HG02588 (cell line): ENCODE measurements at regions not wholly inside any gene's neighbourhood (a gene's known extent, or its start where the extent isn't known, plus 50 kb on each side); places are given as distances from the start of the nearest gene placed in this dataset.

Source experiments
- ATAC-seq: cut with Tn5 transposase; IDR thresholded peaks from one replicate; pipeline ENCODE4 v1.9.1; 2021; ENCODE audit warnings: mild to moderate bottlenecking, moderate library complexity; ENCODE audit not compliant: unreplicated experiment

DNA sequence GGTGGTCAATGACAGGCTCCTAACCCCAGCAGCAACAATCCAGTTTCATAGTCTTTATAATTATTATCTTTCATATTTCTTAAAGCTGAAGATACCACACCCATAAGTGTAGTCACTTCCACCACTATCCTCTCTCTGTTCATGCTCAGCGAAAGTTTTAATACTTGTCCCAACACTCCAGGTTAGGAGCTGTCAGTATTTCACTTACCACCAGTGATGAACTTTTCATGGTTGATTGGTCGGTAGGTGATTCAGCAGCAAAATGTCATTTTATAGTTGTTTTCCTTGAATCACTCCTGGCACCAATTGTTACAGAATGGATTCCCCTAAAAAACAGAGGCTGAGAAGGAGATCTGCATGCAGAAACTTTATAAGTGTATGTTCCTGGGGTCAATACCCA is 324.9 kb downstream of the CCDC85A start:
- no peak for ATAC-seq

DNA sequence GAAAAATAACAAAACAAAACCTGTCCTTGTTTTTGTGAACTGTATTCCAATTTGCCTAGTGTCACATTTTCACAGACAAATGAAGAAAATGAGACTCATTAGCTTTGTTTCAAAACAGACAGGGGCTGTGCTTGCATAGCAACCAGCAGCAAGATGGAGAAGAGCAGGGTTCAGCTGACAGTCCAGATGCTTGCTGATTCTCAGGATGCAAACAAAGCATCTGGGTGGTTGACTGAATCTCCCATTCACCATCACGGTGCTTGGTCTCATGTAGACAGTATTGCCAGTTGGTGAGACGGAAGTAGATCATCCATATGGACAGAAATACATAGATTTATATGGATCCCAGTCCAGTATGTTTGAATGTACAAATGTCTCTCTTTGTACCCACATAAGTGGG is 326.8 kb downstream of the CCDC85A start:
- ATAC-seq = no peak

DNA sequence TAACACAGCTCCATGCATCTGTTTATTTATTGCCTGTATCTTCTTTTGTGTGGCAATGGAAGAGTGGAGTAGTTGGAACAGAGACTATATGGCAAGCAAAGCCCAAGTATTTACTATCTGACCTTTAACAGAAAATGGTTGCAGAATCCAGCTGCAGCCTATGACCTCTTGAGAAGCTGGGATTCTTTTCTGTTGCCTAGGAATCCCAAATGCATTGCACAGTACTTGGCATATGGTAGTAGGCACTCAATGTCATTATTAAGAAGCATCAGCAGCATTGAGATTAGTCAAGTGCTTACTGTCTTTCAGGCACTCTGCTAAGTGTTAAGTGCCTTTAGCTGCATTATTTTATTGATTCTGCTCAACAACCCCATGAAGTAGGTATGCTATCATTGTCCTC is 331.6 kb downstream of the CCDC85A start:
- ATAC-seq = no peak

DNA sequence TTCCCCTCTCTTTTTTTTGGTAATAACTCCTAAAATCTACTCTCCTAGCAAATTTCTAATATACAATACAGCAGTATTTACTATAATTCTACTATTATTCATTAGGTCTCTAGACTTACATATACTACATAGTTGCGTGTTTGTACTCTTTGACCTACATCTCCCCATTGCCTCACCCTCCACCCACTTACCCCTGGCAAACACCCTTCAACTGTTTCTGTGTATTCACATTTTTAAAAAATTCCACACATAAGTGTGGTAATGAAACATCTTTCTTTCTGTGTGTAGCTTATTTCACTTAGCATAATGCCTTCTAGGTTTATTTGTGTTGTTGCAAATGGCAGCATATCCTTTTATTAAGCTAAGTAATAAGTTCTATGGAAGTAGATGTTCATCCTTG is 336.0 kb downstream of the CCDC85A start:
- ATAC-seq = no peak

DNA sequence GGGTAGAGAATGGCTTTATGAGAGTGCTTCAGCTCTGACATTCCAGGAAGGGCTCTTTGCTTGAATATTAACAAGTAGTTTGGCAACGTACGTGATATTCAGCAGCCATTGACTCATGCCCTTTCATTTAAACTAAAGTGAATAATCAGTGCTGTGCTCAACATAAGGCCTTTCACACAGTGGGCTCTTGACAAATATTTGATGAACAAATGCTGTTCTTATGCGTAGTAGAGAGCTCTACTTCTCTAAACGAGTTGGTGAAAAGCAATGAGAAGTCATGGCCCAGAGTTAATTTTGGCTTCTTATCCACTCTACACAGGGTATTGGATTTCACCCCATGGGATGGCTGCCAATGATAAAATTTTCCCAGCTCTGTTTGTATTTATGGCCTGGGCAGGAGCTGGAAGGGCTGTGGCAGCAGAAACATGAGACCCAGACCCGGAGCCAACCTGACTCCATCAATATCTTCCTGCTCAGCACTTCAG is 338.9 kb downstream of the CCDC85A start:
- no peak for ATAC-seq

DNA sequence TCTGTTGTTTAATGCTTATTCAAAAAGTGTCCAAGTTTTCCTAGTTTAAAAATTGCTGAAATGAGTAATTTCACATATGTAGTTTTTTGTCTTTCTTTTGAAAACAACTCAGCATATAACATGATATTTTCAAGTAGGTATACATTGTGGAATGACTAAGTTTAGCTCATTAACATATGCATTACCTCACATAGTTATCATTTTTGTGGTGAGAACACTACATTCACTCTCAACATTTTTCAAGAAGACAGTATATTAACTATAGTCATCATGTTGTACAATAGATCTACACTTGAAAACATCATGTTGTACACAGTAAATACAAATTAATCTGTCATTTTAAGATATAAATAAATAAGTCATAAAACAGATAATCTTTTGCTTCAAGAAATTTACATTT is 340.0 kb downstream of the CCDC85A start:
- ATAC-seq = no peak

DNA sequence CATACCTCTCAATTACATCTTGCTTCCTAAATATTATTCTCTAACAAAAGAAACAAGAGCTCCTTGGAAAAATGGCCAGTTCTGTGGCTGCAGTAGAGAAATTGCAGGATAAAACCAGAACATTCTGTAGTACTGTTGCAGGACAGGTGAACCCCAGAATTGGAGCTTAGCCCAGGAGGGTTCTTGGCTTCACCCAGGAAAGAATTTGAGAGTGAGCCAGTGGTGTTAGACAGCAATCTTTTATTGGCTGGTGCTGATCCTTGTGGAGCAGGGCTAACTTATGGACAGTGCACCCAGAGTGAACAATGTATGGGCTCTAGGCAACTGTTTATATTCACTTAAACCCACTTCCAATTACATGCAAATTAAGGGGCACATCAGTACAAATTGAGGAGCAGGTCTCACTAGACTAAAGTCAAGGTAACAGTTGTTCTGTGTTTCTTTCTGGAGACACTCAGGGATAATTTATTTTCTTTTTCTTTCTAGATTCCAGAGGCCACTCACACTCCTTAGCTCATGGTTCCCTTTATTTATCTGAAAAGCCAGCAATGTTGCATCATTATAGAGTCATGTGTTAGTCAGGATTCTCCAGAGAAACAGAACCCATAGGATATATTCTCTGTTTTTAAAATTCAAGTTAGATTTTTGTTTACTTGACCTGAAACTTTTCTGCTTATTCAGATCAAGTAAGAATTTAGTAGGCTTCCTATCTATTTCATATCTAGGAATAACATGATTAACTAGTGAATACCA is 348.1 kb downstream of the CCDC85A start:
- ATAC-seq = no peak

DNA sequence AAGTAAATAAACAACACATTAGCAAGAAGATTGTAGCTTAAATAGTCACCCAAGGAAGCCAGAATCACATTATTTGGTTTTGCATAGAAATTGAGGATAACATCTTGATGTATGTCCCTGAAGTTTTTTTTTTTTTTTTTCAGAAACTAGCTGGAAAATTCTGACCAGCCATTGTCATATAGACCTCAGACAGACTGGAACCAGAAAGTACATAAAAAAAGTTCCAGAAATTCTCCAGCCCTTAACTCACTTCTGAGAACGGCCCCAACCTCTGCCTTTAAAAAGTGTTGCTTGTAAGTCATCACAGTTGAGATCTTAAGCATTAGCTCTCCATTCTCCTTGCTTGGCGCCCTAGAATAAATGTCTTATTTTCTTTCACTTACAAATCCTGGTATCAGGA is 350.5 kb downstream of the CCDC85A start:
- no peak for ATAC-seq

DNA sequence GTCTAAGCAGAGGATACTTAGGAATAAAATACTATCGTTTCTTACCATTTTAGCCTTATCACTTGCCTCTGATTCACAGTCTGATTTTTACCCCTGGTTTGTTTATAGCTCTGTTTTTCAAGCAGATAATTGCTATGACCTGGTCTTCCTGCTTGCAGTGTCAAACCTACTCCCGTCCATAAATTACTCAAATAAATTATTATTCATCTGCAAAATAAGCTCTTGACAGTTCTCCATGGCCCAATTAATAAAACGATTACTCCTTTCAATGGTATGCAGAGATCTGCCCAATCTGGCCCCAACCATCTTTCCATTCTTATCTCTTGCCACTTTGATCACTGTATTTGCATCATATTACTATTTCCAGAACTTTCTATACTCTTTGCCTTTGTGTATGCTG is 354.0 kb downstream of the CCDC85A start:
- ATAC-seq = no peak

DNA sequence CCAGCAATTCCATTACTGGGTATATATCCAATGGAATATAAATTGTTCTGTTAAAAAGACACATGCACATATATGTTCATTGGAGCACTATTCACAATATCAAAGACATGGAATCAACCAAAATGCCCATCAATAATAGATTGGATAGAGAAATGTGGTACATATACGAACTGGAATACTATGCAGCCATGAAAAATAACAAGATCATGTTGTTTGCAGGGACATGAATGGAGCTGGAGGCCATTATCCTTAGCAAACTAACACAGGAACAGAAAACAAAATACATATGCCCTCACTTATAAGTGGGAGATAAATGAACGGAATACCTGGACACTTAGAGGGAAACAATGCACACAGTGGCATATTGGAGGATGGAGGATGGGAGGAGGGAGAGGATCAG is 355.8 kb downstream of the CCDC85A start:
- ATAC-seq = no peak

DNA sequence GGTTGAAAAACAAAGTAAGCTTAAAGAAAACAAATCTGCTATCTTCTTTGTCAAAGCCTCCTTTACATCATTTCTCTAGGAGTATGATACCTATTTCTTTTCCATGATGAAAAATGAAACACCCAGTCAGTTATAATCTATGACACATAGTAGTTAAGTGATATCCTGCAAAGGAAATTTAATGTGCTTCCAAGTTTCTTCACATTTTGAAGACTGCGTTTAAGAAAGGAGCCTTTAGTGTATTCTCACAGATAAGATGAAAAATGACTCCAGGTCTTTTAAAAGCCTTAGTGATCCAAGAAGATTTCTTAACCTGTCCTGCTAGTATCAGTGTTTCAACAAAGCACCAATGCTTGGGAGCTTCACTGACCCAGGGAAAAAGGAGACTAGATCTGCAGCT is 356.7 kb downstream of the CCDC85A start:
- ATAC-seq = no peak

DNA sequence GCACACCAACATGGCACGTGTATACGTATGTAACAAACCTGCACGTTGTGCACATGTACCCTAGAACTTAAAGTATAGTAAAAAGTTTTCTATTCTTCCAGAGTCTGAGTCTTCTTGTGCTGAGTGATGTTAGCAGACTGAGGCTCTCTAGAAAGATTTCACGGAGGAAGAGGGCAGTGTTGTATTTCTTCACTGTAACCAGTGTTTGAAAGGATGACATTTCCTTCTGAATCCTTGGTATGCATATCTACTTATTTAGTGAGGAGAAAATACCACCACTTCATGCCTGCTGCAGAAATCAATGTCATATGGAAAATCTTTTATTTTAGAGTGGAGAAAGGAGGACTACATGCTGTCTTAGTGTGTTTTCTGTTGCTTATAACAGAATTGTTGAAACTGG is 357.1 kb downstream of the CCDC85A start:
- ATAC-seq = no peak

DNA sequence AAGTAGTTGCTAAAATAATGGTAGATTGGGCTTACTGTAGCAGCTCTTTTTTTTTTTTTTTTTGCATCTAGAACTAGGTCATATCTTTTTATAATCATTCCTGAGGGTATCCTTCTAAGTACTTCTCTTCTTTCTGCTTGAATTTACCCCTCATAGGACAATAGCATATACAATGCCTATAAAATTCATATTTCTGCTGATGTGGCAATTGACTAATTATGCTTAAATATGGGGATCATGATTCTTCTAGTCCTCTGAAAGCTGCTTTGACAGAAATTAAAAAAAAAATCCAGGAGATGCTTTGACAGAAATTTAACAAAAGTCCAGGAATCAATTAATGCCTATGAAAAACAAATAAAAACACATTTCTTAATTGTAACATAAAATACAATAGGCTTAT is 358.4 kb downstream of the CCDC85A start:
- no peak for ATAC-seq

DNA sequence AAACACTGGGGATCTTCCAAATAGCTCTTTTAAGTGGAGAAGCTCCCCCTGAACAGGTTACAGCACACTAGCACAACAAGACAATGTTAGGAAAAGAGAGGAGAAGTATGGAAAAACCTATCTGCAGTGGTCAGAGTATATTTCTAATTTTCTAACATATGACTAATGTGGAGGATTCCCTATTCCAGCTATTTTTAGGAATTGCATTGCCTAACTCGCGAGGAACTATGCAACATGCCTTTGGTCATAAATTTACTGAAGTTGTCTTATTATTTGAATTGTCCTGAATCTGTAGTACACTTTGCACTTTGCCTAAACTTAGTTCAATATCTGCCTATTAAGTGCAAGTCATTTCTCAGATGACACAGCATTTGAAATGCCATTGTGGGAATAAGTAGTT is 381.4 kb downstream of the CCDC85A start:
- ATAC-seq = no peak

DNA sequence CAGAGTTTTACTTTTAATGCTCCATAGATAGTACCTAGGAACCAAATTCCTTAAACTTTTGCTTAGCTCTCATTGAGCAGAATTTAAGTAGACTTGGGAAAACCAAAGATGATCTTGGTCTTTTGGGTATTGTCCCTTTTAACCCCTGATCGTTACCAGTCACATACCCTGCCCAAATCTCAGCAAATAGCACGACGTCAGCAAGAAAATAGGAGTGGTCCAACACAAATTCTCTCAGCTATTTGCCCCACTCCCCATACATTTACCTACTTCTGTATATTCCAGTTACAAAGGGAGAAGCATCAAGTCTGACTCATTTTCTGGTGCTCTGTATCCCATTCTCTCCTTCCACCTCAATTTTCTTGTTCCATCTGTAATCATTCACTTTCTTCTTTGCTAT is 387.3 kb downstream of the CCDC85A start:
- no peak for ATAC-seq

DNA sequence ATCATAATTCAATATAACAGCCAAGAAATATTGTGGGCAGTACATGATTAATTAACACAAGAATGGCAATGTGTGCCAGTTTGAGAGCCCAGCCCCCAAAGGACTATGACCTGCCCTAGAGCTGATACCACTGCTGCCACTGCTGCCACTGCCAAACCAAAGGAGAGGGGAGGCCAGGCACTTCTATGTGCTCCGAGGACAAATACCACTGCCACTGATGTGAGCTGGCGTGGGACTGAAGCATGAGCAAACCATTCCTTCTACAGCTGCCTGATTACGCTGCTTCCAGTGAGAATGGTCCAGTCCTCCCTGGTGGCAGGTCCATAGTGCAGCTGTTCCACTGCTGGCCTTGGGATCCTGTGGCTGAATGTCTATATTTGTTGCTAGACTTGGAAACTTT is 392.2 kb downstream of the CCDC85A start:
- ATAC-seq = no peak

DNA sequence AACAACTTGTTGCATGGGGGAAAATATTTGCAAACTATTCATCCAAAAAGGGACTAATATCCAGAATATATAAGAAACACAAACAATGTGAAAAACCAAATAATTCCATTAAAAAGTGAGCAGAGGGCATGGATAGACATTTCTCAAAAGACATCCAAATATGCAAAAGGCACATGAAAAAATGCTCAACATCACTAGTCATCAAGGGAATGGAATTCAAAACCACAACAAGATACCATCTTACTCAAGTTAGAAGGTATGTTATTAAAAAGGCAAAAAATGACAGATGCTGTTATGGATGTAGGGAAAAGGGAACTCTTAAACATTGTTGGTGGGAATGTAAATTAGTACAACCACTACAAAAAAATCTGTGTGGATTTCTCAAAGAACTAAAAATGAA is 396.5 kb downstream of the CCDC85A start:
- ATAC-seq = no peak

DNA sequence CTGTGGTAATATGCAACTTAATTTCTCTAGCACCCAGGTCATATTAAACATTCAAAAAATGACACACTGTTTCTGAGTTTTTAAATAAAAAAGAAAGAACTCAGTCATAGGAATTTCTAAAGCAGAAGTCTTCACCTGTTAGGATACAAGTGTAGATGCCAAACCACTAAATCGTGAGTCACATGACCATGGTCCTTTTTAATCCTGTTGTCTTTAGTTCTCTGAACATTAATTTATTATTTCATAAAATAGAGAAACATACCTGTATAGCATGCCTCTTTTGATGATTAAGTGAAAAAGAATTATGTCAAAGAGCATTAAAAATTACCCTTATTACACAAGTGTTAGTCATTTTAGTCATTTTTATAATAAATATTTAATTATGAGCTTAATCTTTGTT is 398.8 kb downstream of the CCDC85A start:
- no peak for ATAC-seq

DNA sequence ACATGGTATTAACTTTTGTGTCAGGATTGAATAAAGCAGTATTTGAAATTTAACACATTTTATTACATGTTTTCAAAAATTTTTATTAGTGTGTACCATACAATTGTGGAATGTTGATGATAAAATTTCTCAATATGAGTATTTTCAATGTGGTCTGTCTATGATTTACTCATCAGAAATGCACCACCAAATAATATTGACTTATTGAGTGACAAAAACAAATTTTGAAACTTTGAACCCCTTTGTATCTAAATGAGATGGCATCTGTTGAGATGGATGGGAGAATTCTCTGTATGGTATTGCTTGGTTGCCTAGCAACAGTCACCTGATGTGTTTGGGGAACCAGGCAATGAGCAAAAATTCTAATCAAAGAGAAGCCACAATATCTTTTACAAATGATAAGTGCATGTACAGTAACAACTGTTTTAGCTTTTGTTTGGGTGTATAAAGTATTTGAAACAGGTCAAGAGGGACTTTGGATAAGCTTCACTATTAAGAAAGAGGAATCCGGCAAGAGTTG is 400.1 kb downstream of the CCDC85A start:
- ATAC-seq = no peak

DNA sequence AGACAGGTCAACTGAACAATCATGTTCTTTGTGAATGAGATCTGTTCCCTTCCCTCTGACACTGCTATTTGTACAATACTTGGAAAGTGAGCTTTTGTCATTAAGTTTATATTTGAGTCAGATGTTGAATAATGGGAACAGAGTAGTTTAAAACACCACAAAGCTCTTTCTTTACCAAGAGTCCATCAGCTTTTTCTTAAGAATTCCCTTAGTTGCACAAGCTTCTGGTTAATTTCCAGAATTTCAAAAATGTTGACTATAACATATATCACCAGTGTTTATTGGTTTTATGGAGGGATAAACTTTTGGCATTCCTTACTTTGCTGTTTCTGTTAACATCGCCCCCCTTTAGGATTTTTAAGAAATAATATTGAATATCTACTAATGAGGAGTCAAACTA is 403.7 kb downstream of the CCDC85A start:
- no peak for ATAC-seq

DNA sequence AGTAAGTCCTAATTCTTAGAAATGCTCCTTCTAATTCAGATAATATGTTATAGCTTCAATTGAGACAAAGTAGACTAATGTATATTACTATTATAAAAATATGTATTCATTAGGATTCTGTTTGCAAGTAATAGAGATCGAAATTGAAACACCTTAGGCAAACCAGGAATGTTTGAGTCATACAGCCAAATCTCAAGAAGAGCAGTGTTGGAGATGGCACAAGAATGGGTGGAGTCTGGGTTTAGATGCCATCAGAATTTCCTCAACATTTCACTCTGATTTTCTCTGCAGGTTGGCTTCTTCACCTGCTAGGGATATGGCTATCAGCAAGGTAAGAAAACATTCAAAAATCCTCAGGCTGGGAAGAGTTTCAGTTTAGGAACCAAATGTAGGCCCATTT is 405.4 kb downstream of the CCDC85A start:
- ATAC-seq = no peak

DNA sequence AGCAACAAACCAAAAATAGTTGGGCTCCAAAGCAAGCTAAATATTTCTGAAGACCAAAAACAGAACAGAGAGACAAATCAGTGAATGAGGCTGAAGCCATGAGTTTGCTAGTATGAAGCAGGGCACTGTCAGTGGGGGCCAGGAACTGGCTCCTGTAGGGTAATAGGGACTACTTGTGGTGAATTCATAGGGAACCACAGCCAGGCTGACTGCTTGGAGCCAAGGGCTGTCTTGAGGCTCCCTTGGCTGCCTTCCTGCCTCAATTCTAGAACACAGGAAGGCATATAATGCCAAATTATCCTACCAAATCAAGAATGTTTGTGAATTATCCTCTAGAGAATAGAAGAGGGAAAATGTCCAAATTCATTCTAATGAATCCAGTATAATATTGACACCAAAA is 406.0 kb downstream of the CCDC85A start:
- ATAC-seq = no peak

DNA sequence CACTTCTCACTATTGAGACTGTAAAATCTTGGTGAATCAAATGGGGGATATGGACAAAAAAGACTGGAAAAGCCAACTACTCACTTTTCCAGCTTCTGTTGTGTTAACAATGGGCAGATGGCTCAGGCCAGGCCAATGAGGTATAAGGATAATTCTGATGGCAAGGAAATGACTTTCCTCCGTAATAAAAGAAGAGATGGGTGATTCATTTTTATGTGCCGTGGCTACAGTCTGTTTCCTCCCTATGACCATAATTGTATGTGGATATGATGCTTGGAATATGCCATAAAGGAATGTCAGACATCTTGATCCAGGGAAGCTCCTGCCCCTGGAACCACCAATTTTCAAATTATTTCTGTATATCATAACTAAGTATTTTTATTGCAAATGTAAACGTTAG is 406.8 kb downstream of the CCDC85A start:
- no peak for ATAC-seq
